K562 (cell line): ENCODE measurements at regions not wholly inside any gene's neighbourhood (a gene's known extent, or its start where the extent isn't known, plus 50 kb on each side); places are given as distances from the start of the nearest gene placed in this dataset.

ENCODE experiments used
- ADNP ChIP-seq: fragments of 200-800 bp; sonication (Bioruptor generic); IDR thresholded peaks from 2 replicates; pipeline ENCODE4 v1.6.1; 2016; ENCODE audit warnings: missing genetic modification characterization, missing compliant biosample characterization
- DPF2 ChIP-seq: fragments of 450-650 bp; IDR thresholded peaks from 2 replicates; pipeline ENCODE4 v1.6.1; 2016
- FIP1L1 ChIP-seq: fragments of 200-400 bp; formaldehyde crosslinking; IDR thresholded peaks from 2 replicates; pipeline ENCODE4 v1.6.1; 2018; ENCODE audit warnings: mild to moderate bottlenecking, low read depth, low read length; ENCODE audit not compliant: poor library complexity, severe bottlenecking
- FOSL1 ChIP-seq: fragments of 200-800 bp; sonication (Bioruptor generic); conservative IDR thresholded peaks from 2 replicates; pipeline ENCODE4 v1.6.1; 2016; ENCODE audit warnings: missing genetic modification characterization, missing compliant biosample characterization
- MAZ ChIP-seq, 2 experiments: fragments of 450-650 bp in 1 of 2; sonication (generic) in 1 of 2; formaldehyde crosslinking; IDR thresholded peaks in 1 of 2; conservative IDR thresholded peaks in 1 of 2; 2 replicates each; pipeline versions ENCODE4 v1.4.0 to v1.5.0; 2020; ENCODE audit warnings: mild to moderate bottlenecking in 1 of 2, missing genetic modification reagents in 1 of 2
- MITF ChIP-seq: IDR thresholded peaks from 2 replicates; pipeline ENCODE4 v1.6.1; 2014; ENCODE audit warnings: antibody characterized with exemption
- MYNN ChIP-seq, 2 experiments: sonication (generic); formaldehyde crosslinking in 1 of 2; IDR thresholded peaks; 2 replicates each; pipeline versions ENCODE4 v1.5.0 to v1.6.1; 2016 to 2020; ENCODE audit warnings: antibody characterized with exemption in 1 of 2, missing genetic modification reagents in 1 of 2
- NFXL1 ChIP-seq: fragments of 450-650 bp; formaldehyde crosslinking; IDR thresholded peaks from 2 replicates; pipeline ENCODE4 v1.4.0; 2021; ENCODE audit warnings: mild to moderate bottlenecking
- PML ChIP-seq: IDR thresholded peaks from 2 replicates; pipeline ENCODE4 v1.6.1; 2012; ENCODE audit warnings: low read length, inconsistent platforms
- POLR2G ChIP-seq: fragments of 200-400 bp; formaldehyde crosslinking; IDR thresholded peaks from 2 replicates; pipeline ENCODE4 v1.6.1; 2017; ENCODE audit warnings: low read depth, mild to moderate bottlenecking, antibody characterized with exemption, low read length, moderate library complexity
- POLR2H ChIP-seq: IDR thresholded peaks from 2 replicates; pipeline ENCODE4 v1.6.1; 2016; ENCODE audit warnings: missing genetic modification characterization, low read depth, mild to moderate bottlenecking, control low read depth, missing compliant biosample characterization, moderate library complexity
- RBFOX2 ChIP-seq: fragments of 200-400 bp; formaldehyde crosslinking; IDR thresholded peaks from 2 replicates; pipeline ENCODE4 v1.6.1; 2017; ENCODE audit warnings: low read depth, mild to moderate bottlenecking, low read length, moderate library complexity
- SUPT5H ChIP-seq: fragments of 450-650 bp; IDR thresholded peaks from 2 replicates; pipeline ENCODE4 v1.6.1; 2016
- TAF1 ChIP-seq: IDR thresholded peaks from 2 replicates; pipeline ENCODE4 v1.6.1; 2011; ENCODE audit warnings: mild to moderate bottlenecking, low read length, moderate library complexity; ENCODE audit not compliant: insufficient read depth, control insufficient read depth, severe bottlenecking; ENCODE audit errors: extremely low read depth
- ZBTB11 ChIP-seq, 3 experiments: fragments of 200-800 bp in 1 of 3; fragments of 250-450 bp in 1 of 3; fragments of 450-650 bp in 1 of 3; sonication (Bioruptor Pico) in 1 of 3; sonication (Bioruptor generic) in 1 of 3; formaldehyde crosslinking in 1 of 3; IDR thresholded peaks; 2 replicates each; pipeline versions ENCODE4 v1.6.1 to v1.8.0; 2016 to 2022; ENCODE audit warnings: mild to moderate bottlenecking in 2 of 3, missing genetic modification characterization in 2 of 3, missing compliant biosample characterization in 1 of 3, moderate library complexity in 1 of 3
- ZBTB2 ChIP-seq: fragments of 450-650 bp; IDR thresholded peaks from 2 replicates; pipeline ENCODE4 v1.6.1; 2016; ENCODE audit warnings: antibody characterized with exemption
- ZNF57 ChIP-seq: fragments of 450-650 bp; formaldehyde crosslinking; IDR thresholded peaks from 2 replicates; pipeline ENCODE4 v1.4.0; 2020; ENCODE audit warnings: mild to moderate bottlenecking, moderate library complexity
- ZNF589 ChIP-seq: fragments of 200-800 bp; sonication (Bioruptor generic); IDR thresholded peaks from 2 replicates; pipeline ENCODE4 v1.6.1; 2016; ENCODE audit warnings: low read depth, missing genetic modification characterization, missing compliant biosample characterization
- ZNF644 ChIP-seq: fragments of 200-800 bp; sonication (Bioruptor generic); IDR thresholded peaks from 2 replicates; pipeline ENCODE4 v1.6.1; 2016; ENCODE audit warnings: low read depth, missing genetic modification characterization, missing compliant biosample characterization

- TF ChIP-seq MAZ (CRISPR knock-in tag; conservative IDR thresholded peaks at IDR 0.05 in 1 of 2, IDR thresholded peaks at IDR 0.05 in 1 of 2): 0 out of 4 replicates have a peak, but pooled peaks of 1 of the 2 experiments have one; percentile 25
- TF ChIP-seq ZBTB11 (CRISPR knock-in tag; IDR thresholded peaks at IDR 0.05): no peak; a peak in 1 of 6 replicates
- TF ChIP-seq POLR2G: 0 out of 2 replicates have a peak, but pooled peaks have one; percentile 28
- TF ChIP-seq MITF: peak; percentile 45; the same call in 1 of the 2 replicates
- peak; percentile 88 for TF ChIP-seq DPF2
- peak; percentile 46; the same call in 1 of the 2 replicates for TF ChIP-seq MYNN (IDR thresholded peaks at IDR 0.05)
- TF ChIP-seq MYNN (CRISPR knock-in tag; IDR thresholded peaks at IDR 0.05): no peak
- peak; percentile 18; the same call in 1 of the 2 replicates for TF ChIP-seq ADNP (tag)
- TF ChIP-seq RBFOX2: 0 out of 2 replicates have a peak, but pooled peaks have one; percentile 20
- TF ChIP-seq ZNF589 (CRISPR knock-in tag): peak; percentile 84
- TF ChIP-seq ZBTB2: no peak
- TF ChIP-seq TAF1: no peak
- TF ChIP-seq POLR2H (tag): peak; percentile 70
- TF ChIP-seq FOSL1: peak; percentile 54
- TF ChIP-seq SUPT5H: no peak
- TF ChIP-seq ZNF57 (CRISPR knock-in tag): no peak
- TF ChIP-seq NFXL1 (CRISPR knock-in tag): no peak
- TF ChIP-seq PML: 0 out of 2 replicates have a peak, but pooled peaks have one; percentile 24
- no peak for TF ChIP-seq FIP1L1
- 0 out of 2 replicates have a peak, but pooled peaks have one; percentile 38 for TF ChIP-seq ZNF644 (tag)
Measured at GRCh38 chr14:49970474-49971147, 77.7 kb downstream of the ARF6 start (continued).
